ENCODE measurements at regions not wholly inside any gene's neighbourhood (a gene's known extent, or its start where the extent isn't known, plus 50 kb on each side); places are given as distances from the start of the nearest gene placed in this dataset.

DNA sequence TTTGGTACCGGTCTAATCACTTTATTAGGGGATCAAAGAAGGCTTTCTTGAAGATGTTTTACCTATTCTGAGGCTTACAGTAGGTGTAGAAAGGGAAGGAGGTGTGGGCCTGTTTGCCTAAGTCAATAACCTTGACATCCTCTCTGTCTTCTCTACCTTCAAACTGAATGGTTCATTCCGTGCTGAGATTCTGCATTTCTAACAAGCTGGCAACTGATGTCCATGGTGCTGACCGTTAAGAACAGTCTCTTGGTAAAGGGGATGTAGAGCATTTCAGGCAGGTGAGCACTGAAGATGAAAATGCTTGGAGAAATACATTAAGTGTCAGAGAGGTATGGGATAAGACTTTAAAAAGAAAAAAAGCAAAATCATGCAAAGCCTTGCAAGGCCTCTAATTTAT lies 51.5 kb upstream of the DGKB start:
- TF ChIP-seq POLR2A (IDR thresholded peaks at IDR 0.05), result no peak
- TF ChIP-seq, protein P1, sequence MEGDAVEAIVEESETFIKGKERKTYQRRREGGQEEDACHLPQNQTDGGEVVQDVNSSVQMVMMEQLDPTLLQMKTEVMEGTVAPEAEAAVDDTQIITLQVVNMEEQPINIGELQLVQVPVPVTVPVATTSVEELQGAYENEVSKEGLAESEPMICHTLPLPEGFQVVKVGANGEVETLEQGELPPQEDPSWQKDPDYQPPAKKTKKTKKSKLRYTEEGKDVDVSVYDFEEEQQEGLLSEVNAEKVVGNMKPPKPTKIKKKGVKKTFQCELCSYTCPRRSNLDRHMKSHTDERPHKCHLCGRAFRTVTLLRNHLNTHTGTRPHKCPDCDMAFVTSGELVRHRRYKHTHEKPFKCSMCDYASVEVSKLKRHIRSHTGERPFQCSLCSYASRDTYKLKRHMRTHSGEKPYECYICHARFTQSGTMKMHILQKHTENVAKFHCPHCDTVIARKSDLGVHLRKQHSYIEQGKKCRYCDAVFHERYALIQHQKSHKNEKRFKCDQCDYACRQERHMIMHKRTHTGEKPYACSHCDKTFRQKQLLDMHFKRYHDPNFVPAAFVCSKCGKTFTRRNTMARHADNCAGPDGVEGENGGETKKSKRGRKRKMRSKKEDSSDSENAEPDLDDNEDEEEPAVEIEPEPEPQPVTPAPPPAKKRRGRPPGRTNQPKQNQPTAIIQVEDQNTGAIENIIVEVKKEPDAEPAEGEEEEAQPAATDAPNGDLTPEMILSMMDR (IDR thresholded peaks at IDR 0.05), result no peak

More for the DNA sequence above, 51.5 kb upstream of the DGKB start:
- no peak overlapping the region for H3K4me3 ChIP-seq
- WGBS, 2 donors, result 52 to 53% methylated on average over 3 of the region's 3 CpGs
- intact Hi-C loops (cut with DNase I; ENCODE audit: low total_unique reads), result no loop called here
- DNase-seq, result no peak
- H3K27ac ChIP-seq, result no peak overlapping the region
- no peaks in the 10 kb centered on the region for H3K36me3 ChIP-seq (ENCODE audit: low read depth, missing control alignments)
- no peaks in the 10 kb centered on the region for H3K4me1 ChIP-seq
- H3K27me3 ChIP-seq, result no peaks in the 10 kb centered on the region
- no peaks in the 10 kb centered on the region for H3K9me3 ChIP-seq
